Breast epithelium (tissue), 4 donors: ENCODE measurements at regions not wholly inside any gene's neighbourhood (a gene's known extent, or its start where the extent isn't known, plus 50 kb on each side); places are given as distances from the start of the nearest gene placed in this dataset.

Experiments used
- DNase-seq, 2 donors: peaks; one replicate each; pipeline ENCODE4 v3.0.0-alpha.2; 2019; ENCODE audit warnings: low spot score in 2 of 2
- H3K27ac ChIP-seq, 2 donors: fragments of 200-600 bp; sonication (generic) in 1 of 2; one replicate each; pipeline ENCODE4 v1.5.1; 2016 to 2019; ENCODE audit warnings: mild to moderate bottlenecking in 1 of 2
- H3K27me3 ChIP-seq, 2 donors: fragments of 200-600 bp; sonication (generic) in 1 of 2; one replicate each; pipeline versions ENCODE4 v1.5.1 to v1.6.0; 2017 to 2019; ENCODE audit warnings: control low read depth in 1 of 2, mild to moderate bottlenecking in 1 of 2
- H3K36me3 ChIP-seq: fragments of 200-600 bp; one replicate; pipeline ENCODE4 v1.5.1; 2019
- H3K4me1 ChIP-seq, 2 donors: fragments of 200-600 bp; sonication (generic); one replicate each; pipeline ENCODE4 v1.5.1; 2016 to 2019; ENCODE audit warnings: control low read depth in 1 of 2
- H3K4me3 ChIP-seq, 3 donors: fragments of 200-600 bp; sonication (generic); 1 replicate in 2 of 3; 2 replicates in 1 of 3; pipeline ENCODE4 v1.5.1; 2016 to 2019; ENCODE audit warnings: mild to moderate bottlenecking in 3 of 3, moderate library complexity in 2 of 3
- H3K9me3 ChIP-seq, 2 donors: fragments of 200-600 bp; sonication (generic) in 1 of 2; one replicate each; pipeline ENCODE4 v1.5.1; 2016 to 2019; ENCODE audit warnings: control low read depth in 1 of 2
- POLR2A ChIP-seq: fragments of 450-650 bp; IDR thresholded peaks from one replicate; pipeline ENCODE4 v1.6.1; 2016; ENCODE audit warnings: antibody characterized with exemption, mild to moderate bottlenecking, moderate library complexity
- POLR2AphosphoS5 ChIP-seq, 3 donors: sonication (generic); formaldehyde crosslinking; IDR thresholded peaks; one replicate each; pipeline ENCODE4 v1.6.1; 2017; ENCODE audit warnings: antibody characterized with exemption in 3 of 3
- intact Hi-C: fragments of 100-400 bp; cut with DNase I; formaldehyde crosslinking; loops from one replicate; pipeline ENCODE4 v1.15.1; 2023; ENCODE audit warnings: low total_unique reads
- TF ChIP-seq, protein P1 (sequence below), 3 donors: fragments of 450-650 bp; IDR thresholded peaks; one replicate each; pipeline ENCODE4 v1.5.1; 2016 to 2017; ENCODE audit warnings: antibody characterized with exemption in 3 of 3, mild to moderate bottlenecking in 3 of 3, moderate library complexity in 3 of 3

DNA sequence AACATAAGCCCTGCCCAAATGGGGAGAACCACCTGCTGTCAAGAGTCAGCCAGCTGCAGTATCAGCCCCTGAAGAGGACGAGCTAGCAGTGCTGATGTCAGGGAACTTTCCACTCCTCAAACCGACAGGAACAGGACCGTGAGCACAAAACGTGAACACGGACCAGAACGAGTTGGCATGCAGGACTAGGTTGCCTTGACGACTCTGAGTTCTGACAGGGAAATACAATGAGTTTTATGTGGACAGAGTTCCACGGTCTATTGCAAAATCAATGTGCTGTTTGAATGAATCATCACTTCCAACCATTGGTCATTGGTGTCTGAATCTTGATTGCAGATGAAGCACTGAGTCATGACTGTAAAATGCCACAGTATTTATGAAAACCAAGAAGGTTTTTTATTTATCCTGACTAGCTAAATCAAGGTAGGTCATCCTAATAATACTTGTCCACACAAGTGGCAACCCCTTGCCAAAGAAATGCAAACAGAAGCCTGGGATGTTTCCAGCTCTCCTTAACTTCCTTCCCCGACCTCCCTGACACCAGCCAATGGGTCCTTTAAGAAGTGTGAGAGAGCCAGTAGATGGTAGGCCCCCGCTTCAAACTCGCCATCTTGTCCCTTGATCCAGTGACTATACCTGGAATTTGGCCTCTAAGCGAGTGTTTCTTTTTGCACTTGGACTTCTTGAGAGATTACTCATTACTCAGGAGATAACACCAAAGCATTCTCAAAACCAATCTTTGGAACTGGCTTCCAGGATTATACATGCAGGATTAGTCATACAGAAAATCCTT lies 119.6 kb downstream of the ASB7 start:
- Histone ChIP-seq H3K36me3 (no peaks in the 10 kb centered on the region), H3K4me3 (peak overlapping the region in 1 of 3 donors; percentile 47), H3K27ac (peak overlapping the region; percentile 97), H3K27me3 (no peaks in the 10 kb centered on the region), H3K9me3 (no peaks in the 10 kb centered on the region), H3K4me1 (peaks cover 0 to 3% of the 10 kb centered on the region in 2 donors)
- DNase-seq = peak; percentile 75 to 95
- TF ChIP-seq POLR2A (no peak), POLR2AphosphoS5 (IDR thresholded peaks at IDR 0.05) (peak; percentile 68 to 79 (median 77))
- intact Hi-C loops = no loop called here

DNA sequence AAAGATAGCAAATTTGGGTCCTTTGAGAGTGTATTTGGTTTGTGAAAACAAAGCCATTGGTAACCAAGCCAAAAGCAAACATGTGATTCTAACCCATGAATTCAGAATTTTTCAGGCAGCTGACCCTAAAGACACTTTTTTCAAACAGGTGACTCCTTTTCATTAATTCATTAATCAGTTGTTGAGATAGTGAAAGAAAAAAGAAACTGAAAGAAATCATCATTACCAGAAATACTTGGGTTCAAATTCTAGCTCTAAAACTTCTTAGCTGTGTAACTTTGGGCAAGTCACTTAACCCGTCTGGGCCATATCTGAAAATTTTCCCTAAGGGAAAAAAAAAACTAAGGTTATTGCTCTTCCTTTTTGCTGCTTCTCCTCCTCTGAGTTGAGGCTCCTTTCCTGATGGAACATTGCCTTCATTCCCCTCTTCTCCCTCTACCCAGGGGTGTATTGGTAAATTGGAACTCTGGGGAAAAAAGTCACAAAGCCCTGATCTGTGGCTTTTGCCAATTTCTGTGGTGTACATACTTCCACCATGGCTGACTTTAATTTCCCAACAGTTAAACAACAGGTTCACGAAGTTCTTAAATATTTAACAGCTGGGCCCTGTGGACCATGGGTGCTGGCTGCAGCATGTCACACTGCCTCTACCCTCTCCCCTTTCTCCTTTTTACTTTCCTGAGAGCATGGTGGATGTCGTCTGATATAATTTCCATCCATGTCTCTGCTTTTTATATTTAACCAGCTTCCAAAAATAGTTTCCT lies 120.3 kb downstream of the ASB7 start:
- Histone ChIP-seq H3K27ac (peak overlapping the region; percentile 97), H3K9me3 (no peaks in the 10 kb centered on the region), H3K36me3 (no peaks in the 10 kb centered on the region), H3K27me3 (no peaks in the 10 kb centered on the region), H3K4me1 (peaks cover 0 to 3% of the 10 kb centered on the region in 2 donors), H3K4me3 (no peak overlapping the region)
- TF ChIP-seq POLR2A (no peak), POLR2AphosphoS5 (IDR thresholded peaks at IDR 0.05) (no peak)
- TF ChIP-seq, protein P1, sequence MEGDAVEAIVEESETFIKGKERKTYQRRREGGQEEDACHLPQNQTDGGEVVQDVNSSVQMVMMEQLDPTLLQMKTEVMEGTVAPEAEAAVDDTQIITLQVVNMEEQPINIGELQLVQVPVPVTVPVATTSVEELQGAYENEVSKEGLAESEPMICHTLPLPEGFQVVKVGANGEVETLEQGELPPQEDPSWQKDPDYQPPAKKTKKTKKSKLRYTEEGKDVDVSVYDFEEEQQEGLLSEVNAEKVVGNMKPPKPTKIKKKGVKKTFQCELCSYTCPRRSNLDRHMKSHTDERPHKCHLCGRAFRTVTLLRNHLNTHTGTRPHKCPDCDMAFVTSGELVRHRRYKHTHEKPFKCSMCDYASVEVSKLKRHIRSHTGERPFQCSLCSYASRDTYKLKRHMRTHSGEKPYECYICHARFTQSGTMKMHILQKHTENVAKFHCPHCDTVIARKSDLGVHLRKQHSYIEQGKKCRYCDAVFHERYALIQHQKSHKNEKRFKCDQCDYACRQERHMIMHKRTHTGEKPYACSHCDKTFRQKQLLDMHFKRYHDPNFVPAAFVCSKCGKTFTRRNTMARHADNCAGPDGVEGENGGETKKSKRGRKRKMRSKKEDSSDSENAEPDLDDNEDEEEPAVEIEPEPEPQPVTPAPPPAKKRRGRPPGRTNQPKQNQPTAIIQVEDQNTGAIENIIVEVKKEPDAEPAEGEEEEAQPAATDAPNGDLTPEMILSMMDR (IDR thresholded peaks at IDR 0.05) = no peak
- intact Hi-C loops = no loop called here
- peak in 1 of 2 donors; percentile 19 for DNase-seq

DNA sequence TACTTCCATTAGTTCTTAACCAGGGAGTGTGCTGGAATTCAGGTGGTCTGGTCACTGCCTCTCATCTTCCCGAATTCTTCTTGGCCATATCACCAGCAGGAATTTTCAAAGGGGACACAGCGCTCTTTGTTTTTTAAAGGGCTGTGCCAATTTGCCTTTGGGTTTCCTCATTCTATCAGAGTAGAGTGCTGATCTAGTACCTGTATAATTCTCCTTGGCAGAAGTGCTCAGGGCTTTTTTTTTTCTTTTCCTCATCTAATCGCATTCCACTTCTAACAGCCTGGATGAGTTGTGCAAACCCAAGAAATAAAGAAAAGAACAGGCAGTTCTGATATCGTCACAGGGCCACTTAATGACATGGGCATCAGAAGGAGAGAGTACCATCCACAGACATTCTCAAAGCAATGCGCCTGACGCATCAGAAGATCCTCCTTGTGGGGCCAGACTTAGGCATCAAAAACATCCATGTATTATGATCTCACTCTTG lies 121.0 kb downstream of the ASB7 start:
- peak; percentile 30 to 37 for DNase-seq
- H3K4me1 ChIP-seq = peaks cover 0 to 3% of the 10 kb centered on the region in 2 donors
- no peaks in the 10 kb centered on the region for H3K9me3 ChIP-seq
- peak in 1 of 3 donors; percentile 8 for TF ChIP-seq POLR2AphosphoS5 (IDR thresholded peaks at IDR 0.05)
- TF ChIP-seq, protein P1 (IDR thresholded peaks at IDR 0.05) = no peak
- TF ChIP-seq POLR2A = no peak
- H3K27me3 ChIP-seq = no peaks in the 10 kb centered on the region
- H3K36me3 ChIP-seq = no peaks in the 10 kb centered on the region
- intact Hi-C loops = no loop called here
- H3K27ac ChIP-seq = peak overlapping the region; percentile 97
- H3K4me3 ChIP-seq = no peak overlapping the region

DNA sequence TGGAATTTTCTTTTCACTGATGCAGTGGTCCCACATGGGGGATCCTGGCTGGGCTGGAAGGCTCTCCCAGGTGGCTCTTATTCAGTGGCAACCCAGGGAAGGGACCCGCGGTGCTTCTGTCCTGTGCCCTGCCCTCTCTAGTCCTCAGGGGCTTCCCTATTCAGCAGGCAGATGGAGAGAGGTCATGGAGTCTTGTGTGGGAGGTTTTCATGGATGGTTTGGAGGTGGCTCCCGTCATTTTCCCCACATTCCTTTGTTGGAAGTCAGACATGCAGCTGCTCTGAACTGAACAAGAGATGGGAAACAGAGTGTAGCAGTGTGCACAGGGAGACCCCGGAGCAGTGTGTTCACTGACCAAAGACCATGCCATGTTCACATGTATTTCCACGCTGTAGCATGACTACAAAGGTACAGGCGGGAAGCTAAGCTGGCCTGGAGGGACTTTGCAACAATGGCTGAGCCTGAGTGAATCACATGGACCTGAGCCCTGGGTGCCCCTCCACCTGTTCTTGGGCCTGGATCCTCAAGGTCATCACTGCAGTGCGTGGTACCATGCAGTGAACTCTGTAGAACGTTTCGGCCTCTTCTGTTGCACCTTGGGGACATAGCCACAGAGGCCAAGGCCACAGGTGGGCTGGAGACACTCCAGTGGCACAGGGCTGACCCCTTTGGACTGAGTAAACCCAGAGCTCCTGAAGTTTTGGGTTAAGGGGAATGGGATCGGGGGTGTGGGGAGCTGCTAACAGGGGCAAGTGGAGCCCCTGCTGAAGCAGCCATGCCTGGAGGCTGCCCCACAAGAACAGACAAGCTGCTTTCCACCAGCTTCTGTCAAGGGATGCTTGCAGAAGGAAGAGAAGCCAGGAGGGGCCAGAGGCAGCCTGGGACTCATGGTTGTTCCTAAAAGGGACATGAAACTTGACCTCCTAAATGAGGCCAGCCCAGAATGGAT lies 123.0 kb downstream of the ASB7 start:
- intact Hi-C loops = no loop called here
- TF ChIP-seq POLR2A (no peak), POLR2AphosphoS5 (IDR thresholded peaks at IDR 0.05) (no peak)
- TF ChIP-seq, protein P1 (IDR thresholded peaks at IDR 0.05) = no peak
- Histone ChIP-seq H3K27me3 (no peaks in the 10 kb centered on the region), H3K9me3 (no peaks in the 10 kb centered on the region), H3K4me1 (peaks cover 0 to 3% of the 10 kb centered on the region in 2 donors), H3K4me3 (no peak overlapping the region), H3K27ac (peak overlapping the region; percentile 25 to 35), H3K36me3 (no peaks in the 10 kb centered on the region)
- peak in 1 of 2 donors; percentile 39 for DNase-seq

DNA sequence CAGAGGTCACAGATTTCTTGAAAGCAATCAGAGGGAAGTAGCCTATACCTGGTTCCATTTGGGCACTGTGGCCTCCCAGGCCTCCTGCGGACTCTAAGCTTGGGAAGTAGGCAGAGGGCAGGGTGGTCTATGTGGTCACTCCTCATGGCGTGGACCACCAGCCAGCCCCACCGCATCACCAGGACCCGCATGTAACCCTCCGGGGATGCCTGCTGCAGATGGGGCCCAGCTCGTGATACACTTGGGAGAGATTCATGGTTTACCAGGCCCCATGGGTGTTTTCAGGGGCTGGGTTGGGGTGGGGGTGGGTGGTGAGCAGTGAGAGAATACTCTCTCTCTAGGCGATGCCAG lies 123.7 kb downstream of the ASB7 start:
- Histone ChIP-seq H3K4me3 (no peak overlapping the region), H3K4me1 (peaks cover 0 to 3% of the 10 kb centered on the region in 2 donors), H3K27me3 (no peaks in the 10 kb centered on the region), H3K27ac (peak overlapping the region in 1 of 2 donors; percentile 25), H3K9me3 (no peaks in the 10 kb centered on the region), H3K36me3 (no peaks in the 10 kb centered on the region)
- intact Hi-C loops = no loop called here
- peak in 1 of 2 donors; percentile 17 for DNase-seq
- no peak for TF ChIP-seq POLR2AphosphoS5 (IDR thresholded peaks at IDR 0.05)
- TF ChIP-seq, protein P1 (IDR thresholded peaks at IDR 0.05) = no peak
- no peak for TF ChIP-seq POLR2A
